ENCODE measurements at regions not wholly inside any gene's neighbourhood (a gene's known extent, or its start where the extent isn't known, plus 50 kb on each side); places are given as distances from the start of the nearest gene placed in this dataset.
"Not testable (repeated sequence)": the region's sequence is repeated elsewhere in the genome, so short reads cannot be mapped to it uniquely, and the experiment has no call there.

DNA sequence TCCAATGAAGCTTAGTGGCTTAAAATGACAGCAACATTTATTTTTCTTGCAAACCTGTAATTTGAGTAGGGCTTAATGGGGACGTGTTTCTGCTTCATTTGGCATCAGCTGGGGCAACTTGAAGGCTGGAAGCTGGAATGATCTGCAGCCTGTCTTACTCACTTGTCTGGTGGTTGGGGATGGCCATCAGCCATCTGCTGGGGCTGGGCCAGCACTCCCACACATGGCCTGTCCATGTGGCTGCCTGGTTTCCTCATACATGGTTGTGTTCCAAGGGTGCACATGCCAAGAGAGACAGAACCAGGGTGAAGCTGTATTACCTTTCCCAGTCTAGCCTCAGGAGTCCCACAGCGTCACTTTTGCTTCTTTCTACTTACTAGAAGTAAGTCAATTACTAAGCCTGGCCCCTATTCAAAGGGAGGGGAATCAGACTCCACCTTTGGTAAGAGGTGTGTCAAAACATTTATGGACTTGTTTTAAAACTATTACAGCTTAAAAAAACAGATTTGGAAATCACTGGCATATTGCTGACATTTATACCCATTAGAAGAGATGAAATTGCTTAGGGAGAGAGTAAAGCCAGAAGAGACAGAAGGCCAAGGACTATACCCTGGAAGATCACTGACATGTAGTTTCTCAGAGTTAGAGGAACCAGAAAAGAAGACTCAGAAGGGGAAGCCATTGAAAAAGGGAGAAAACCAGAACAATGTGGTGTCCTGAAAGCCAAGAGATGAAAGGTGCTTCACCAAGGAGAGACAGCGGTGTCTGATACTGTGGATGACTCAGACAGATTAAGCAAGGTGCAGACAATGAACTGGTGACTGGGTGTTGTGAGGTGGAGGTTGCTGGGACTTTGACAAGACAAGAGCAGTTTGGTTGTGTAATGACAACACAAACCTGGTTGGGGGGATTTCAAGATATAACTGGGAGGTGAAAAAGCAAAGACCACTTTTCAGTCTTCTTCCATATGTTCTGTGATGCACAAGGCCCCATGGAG, 345.2 kb downstream of the GJA1 start:
- H3K27ac Mint-ChIP-seq = no peak overlapping the region
- H3K36me3 Mint-ChIP-seq (ENCODE audit: low read depth) = no peaks in the 10 kb centered on the region
- H3K9me3 Mint-ChIP-seq = no peaks in the 10 kb centered on the region
- no peak overlapping the region for H3K4me3 Mint-ChIP-seq
- H3K27me3 Mint-ChIP-seq = no peaks in the 10 kb centered on the region
- H3K4me1 Mint-ChIP-seq (ENCODE audit: low read depth) = no peaks in the 10 kb centered on the region

DNA sequence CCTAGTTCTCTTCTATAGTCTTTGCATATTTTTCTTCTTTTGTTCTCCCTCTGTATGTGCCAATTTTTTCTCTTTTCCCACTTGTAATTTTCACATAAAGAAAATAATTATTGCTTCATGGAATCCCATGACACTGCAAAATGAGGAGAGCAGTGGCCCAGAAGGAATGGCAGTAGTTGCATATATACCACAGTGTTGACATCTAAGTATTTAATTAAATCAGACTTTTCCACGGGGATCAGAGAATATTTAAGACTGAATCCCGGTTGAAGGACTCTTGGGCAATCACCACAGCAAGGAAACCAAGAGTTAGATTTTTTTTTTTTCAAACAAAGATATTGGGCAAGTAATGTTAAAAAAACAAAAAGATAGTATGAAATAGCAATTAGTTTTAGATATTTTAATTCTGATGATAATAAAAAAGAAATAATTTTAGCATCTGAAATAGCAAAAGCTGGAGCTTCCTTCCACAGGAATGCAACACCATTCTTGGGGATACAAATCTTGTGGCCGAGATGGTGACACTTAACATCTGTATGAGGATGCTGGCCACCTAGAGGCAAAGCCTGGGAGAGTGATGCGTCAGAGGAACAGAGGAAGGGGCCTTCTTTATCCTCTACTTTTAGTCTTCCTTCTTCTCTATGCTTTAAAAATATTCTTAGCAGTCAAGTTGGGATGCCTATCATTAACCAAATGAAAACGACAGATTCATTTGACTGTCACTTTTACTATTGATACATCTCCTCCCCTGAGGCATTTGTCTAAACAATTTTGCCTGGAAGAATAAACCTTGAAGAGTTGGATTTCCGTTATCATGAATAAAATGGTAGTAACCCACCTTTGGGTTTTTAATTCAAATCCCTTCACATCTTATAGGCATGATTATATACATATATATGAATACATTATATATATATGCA, 356.2 kb downstream of the GJA1 start:
- no peaks in the 10 kb centered on the region for H3K4me1 Mint-ChIP-seq (ENCODE audit: low read depth)
- no peaks in the 10 kb centered on the region for H3K27me3 Mint-ChIP-seq
- H3K36me3 Mint-ChIP-seq (ENCODE audit: low read depth) = no peaks in the 10 kb centered on the region
- no peak overlapping the region for H3K27ac Mint-ChIP-seq
- H3K9me3 Mint-ChIP-seq = no peaks in the 10 kb centered on the region
- H3K4me3 Mint-ChIP-seq = no peak overlapping the region

DNA sequence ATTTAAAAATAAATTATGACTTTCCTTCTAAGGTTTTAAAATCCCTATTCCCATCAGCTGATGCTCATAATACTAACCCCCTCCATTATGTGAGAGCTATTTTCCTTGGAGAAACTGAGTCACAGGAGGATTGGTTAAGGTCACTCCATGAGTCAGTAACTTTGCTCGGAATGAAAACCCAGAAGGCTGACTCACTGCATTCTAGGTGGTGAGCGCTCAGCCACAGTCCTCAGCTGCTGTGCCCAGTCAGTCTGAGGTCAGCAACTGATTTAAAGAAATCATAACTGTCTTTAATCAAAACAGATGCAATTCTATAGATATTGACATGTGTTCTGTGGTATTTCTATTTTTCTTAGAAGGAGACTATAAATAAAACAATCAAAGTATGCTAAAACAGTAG, 359.2 kb downstream of the GJA1 start:
- Mint-ChIP-seq H3K36me3 (ENCODE audit: low read depth) (no peaks in the 10 kb centered on the region), H3K4me1 (ENCODE audit: low read depth) (no peaks in the 10 kb centered on the region), H3K27me3 (no peaks in the 10 kb centered on the region), H3K27ac (no peak overlapping the region), H3K9me3 (peaks cover 7% of the 10 kb centered on the region), H3K4me3 (no peak overlapping the region)

DNA sequence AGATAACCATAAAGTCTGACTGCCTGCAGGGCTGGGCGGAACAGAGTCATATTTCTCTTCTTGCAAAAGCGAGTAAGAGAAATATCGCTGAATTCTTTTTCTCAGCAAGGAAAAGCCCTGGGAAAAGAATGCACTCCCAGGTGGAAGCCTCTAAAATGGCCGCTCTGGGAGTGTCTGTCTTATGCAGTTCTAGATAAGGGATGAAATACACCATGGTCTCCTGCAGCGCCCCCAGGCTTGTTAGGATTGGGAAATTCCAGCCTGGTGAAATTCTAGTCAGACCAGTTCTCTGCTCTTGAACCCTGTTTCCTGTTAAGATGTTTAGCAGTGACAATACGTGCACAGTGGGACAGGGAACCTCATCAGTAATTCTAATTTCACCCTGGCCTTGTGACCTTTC, 362.2 kb downstream of the GJA1 start:
- not testable (repeated sequence) for H3K27me3 Mint-ChIP-seq; H3K4me1 Mint-ChIP-seq (ENCODE audit: low read depth); H3K27ac Mint-ChIP-seq; H3K4me3 Mint-ChIP-seq; H3K36me3 Mint-ChIP-seq (ENCODE audit: low read depth)
- peaks cover 24% of the 10 kb centered on the region for H3K9me3 Mint-ChIP-seq

DNA sequence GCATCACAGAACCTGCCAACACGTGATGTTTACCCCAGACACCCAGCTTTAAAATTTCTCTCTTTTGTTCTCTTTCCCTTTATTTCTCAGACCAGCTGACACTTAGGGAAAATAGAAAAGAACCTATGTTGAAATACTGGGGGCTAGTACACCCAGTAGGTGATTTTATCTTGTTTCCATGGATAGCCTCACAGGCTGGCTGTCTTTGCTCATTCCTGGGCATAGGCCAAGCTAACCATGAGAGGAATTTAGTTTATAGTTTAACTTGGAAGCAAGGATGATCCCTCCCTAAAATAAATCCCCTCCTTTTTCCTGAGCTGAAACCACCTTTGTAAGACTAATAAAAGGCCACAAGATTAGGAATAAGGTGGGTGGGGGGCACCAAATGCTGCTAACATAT, 362.7 kb downstream of the GJA1 start:
- H3K27me3 Mint-ChIP-seq, H3K27ac Mint-ChIP-seq: not testable (repeated sequence)

DNA sequence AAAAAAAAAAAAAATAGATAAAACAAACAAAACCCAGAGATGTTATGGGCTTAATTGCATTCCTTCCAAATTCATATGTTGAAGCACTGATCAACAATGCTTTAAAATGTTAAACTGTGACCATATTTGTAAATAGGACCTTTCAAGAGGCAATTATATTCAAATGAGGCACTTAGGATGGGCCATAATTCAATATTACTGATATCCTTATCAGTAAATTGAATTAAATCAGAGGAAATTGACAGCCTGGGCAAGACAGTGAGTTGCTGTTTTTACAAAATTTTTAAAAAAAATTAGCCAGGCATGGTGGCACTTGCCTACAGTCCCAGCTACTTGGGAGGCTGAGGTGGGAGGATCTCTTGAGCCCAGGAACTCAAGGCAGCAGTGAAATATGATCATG, 364.1 kb downstream of the GJA1 start:
- Mint-ChIP-seq H3K4me3 (no peak overlapping the region), H3K27me3 (no peaks in the 10 kb centered on the region), H3K4me1 (ENCODE audit: low read depth) (no peaks in the 10 kb centered on the region), H3K27ac (no peak overlapping the region), H3K9me3 (peaks cover 32% of the 10 kb centered on the region), H3K36me3 (ENCODE audit: low read depth) (no peaks in the 10 kb centered on the region)

More for the DNA sequence above, 362.7 kb downstream of the GJA1 start:
- peaks cover 28% of the 10 kb centered on the region for H3K9me3 Mint-ChIP-seq
- not testable (repeated sequence) for H3K4me3 Mint-ChIP-seq; H3K36me3 Mint-ChIP-seq (ENCODE audit: low read depth); H3K4me1 Mint-ChIP-seq (ENCODE audit: low read depth)

DNA sequence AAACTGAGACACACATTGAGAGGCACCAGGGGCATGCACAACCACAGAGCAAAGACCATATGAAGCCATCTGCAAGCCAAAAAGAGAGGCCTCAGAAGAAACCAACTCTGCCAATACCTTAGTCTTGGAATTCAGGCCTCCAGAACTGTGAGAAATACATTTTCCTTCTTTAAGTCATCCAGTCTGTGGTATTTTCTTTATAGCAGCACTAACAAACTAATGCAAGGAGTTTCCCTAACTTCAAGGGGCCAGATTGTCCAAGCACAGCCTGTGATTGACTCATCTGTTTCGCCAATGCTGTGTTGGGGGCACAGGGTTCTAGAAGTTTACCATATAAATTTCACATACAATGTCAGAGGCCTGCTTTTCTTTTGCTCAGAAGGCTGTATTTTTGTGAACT, 364.6 kb downstream of the GJA1 start:
- H3K36me3 Mint-ChIP-seq (ENCODE audit: low read depth) = no peaks in the 10 kb centered on the region
- no peaks in the 10 kb centered on the region for H3K4me1 Mint-ChIP-seq (ENCODE audit: low read depth)
- H3K27ac Mint-ChIP-seq = no peak overlapping the region
- H3K4me3 Mint-ChIP-seq = no peak overlapping the region
- no peaks in the 10 kb centered on the region for H3K27me3 Mint-ChIP-seq
- peaks cover 32% of the 10 kb centered on the region for H3K9me3 Mint-ChIP-seq

DNA sequence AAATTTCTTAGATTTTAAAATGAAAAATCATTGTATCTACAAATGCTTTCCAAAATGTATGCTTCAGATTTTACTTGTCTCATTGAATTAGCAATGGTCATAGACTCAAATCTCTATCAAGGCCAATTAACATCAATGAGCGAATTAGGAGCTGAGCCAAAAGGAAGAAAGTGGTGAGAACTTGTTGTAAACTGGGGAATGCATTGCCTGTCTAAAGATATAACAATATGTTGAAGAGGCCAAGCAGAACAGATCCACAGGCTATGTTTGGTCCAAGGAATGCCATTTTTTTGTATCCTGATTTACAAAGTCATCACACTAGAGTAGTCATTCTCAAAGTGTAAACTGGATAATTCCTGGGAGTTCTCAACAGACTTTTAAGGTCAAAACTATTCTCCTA, 370.7 kb downstream of the GJA1 start:
- H3K4me3 Mint-ChIP-seq = no peak overlapping the region
- no peaks in the 10 kb centered on the region for H3K27me3 Mint-ChIP-seq
- H3K9me3 Mint-ChIP-seq = peaks cover 16% of the 10 kb centered on the region
- no peaks in the 10 kb centered on the region for H3K4me1 Mint-ChIP-seq (ENCODE audit: low read depth)
- no peaks in the 10 kb centered on the region for H3K36me3 Mint-ChIP-seq (ENCODE audit: low read depth)
- H3K27ac Mint-ChIP-seq = no peak overlapping the region

DNA sequence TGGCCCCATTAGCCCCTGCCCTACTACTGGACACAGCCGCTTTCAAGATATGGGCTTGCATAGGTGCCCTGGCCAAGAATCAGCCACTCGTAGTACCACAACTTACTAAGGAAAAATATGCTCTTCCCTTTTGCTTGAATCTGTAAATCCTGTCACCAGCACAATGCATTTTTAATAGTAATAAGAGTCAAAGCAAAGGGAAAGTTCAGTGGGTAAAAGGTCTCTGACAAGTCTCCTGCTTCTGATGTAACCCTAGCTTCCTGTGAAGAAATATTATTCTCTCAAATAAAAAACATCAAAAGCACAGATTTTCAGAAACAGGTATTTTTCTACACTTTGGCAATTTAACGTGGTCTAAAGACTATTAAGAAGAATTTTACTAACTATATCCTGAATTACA, 373.8 kb downstream of the GJA1 start:
- Mint-ChIP-seq H3K27me3 (no peaks in the 10 kb centered on the region), H3K9me3 (no peaks in the 10 kb centered on the region), H3K27ac (no peak overlapping the region), H3K4me1 (ENCODE audit: low read depth) (no peaks in the 10 kb centered on the region), H3K36me3 (ENCODE audit: low read depth) (no peaks in the 10 kb centered on the region), H3K4me3 (no peak overlapping the region)

DNA sequence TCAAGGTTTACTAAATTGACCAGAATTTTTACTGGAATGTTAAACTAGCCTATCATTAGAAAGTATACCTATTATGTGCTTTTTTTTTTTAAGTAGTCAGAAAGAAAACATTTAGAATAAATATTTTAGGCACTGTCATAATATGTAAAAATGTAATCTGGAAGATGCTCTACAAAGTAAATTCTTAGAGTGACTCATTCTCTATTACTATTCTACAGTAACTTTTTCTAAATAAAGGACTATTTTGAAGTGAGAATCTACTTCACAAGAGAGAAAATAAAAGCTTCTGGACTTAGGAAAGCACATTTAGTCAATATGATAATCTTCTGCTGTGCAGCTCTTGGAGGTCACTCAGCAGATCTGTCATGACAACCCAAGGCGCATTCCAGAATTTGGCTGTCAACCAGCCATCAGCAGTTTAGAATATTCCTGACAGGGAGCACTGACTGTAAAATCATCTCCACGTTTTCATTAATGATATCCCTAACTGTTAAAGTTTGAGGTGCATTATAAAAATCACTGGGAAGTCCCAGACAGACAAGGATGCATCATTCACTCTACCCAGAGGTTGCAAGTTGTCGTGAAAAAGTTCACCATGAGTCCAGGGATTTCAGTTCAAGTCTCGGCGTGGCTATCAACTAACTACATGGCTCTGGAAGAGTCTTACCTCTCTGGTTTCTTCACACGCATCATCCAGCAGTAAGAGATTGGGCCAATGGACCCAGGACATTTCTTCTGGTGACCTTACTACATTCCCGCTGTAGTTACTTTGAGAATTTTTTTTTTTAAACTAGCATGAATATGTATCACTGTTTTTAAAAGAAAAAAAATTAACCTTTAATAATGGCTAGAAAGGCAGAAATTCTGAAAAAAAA, 374.9 kb downstream of the GJA1 start:
- H3K4me3 Mint-ChIP-seq = no peak overlapping the region
- H3K27ac Mint-ChIP-seq = no peak overlapping the region
- H3K36me3 Mint-ChIP-seq (ENCODE audit: low read depth) = no peaks in the 10 kb centered on the region
- no peaks in the 10 kb centered on the region for H3K4me1 Mint-ChIP-seq (ENCODE audit: low read depth)
- no peaks in the 10 kb centered on the region for H3K27me3 Mint-ChIP-seq
- H3K9me3 Mint-ChIP-seq = no peaks in the 10 kb centered on the region

DNA sequence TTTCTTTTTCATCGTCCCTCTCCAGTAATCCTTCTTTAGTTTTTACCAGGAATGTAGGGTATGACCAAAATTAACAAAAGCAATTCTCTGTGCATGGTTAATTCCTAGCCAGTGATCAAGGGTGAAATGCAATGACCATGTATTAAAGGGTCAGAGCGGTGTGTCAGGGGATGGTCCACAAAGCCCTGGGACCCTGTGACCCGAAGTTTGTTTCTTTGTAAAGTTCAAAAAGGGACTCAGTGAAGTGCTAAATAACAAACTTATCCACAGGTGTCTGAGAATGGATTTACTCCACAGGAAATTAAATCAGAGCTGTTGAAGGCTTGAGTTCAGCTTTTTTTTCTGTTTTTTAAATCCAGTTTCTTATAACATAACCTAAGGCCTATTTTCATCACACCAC, 375.7 kb downstream of the GJA1 start:
- no peaks in the 10 kb centered on the region for H3K9me3 Mint-ChIP-seq
- H3K27ac Mint-ChIP-seq = no peak overlapping the region
- no peaks in the 10 kb centered on the region for H3K27me3 Mint-ChIP-seq
- no peaks in the 10 kb centered on the region for H3K36me3 Mint-ChIP-seq (ENCODE audit: low read depth)
- H3K4me1 Mint-ChIP-seq (ENCODE audit: low read depth) = no peaks in the 10 kb centered on the region
- H3K4me3 Mint-ChIP-seq = no peak overlapping the region

DNA sequence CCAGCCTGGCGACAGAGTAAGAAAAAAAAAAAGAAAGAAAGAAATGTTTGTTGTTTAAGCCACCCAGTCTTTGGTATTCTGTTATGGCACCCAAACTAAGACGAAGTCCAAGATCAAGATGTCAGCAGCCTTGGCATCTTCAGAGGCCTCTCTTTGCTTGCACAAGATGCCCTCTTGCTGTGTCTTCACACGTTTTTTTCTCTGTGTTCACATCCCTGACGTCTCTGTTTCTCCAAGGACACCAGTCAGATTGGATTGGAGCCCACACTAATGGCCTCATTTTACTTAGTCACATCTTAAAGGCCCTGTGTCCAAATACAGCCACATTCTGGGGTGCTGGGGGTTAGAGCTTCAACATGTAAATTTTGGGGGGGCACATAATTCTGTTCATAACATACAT, 380.9 kb downstream of the GJA1 start:
- H3K4me1 Mint-ChIP-seq (ENCODE audit: low read depth) = no peaks in the 10 kb centered on the region
- no peaks in the 10 kb centered on the region for H3K27me3 Mint-ChIP-seq
- H3K36me3 Mint-ChIP-seq (ENCODE audit: low read depth) = no peaks in the 10 kb centered on the region
- no peak overlapping the region for H3K4me3 Mint-ChIP-seq
- H3K9me3 Mint-ChIP-seq = peaks cover 15% of the 10 kb centered on the region
- H3K27ac Mint-ChIP-seq = no peak overlapping the region

DNA sequence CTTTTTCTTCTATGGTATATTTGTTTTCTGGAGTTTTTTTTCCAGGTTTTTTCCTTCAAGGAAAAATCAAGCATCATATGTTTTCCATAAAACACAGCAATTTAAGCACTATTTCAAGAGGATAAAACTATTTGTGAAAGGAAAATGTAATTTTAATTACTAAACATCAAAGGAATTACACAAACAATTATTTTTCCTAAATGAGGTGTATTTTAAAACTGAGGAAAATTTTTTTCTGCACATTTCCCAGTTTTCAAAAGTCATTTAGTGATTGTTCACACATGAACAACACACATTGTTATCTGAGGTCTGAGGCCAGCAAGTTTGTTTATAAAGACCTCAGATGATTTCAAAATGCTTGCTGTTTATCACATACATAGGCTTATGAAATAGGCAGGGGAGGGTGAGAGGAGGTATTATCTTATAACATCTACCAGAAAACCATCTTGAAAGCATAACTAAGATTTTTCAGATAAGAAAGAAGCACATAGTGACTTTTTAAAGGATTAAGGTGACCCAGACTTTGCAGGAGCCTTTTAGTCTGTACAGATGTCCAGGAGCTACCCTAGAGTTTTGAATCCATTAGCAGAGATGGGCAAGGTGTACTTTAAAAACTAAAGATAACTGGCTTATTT, 381.6 kb downstream of the GJA1 start:
- Mint-ChIP-seq H3K36me3 (ENCODE audit: low read depth) (no peaks in the 10 kb centered on the region), H3K4me3 (no peak overlapping the region), H3K9me3 (peaks cover 15% of the 10 kb centered on the region), H3K27me3 (no peaks in the 10 kb centered on the region), H3K27ac (no peak overlapping the region), H3K4me1 (ENCODE audit: low read depth) (no peaks in the 10 kb centered on the region)

DNA sequence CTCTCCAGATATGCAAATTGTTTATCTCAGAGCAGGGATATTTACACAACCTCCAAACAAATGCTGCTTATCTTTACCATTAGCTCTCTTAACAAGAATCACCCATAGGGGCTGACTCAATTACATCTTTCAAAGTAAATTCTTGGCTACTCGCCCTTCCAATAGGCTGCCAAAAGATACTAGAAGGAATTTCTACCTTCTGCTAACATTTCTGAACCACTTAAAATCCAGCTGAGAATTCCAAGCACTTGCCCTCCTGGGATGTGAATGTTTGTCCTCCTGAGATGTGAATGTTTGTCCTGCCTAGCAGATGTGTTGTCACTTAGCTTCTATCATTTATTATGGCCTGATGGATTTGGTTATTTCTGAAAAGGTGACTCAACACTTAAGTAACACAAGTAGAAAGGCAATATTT, 388.0 kb downstream of the GJA1 start:
- no peaks in the 10 kb centered on the region for H3K36me3 Mint-ChIP-seq (ENCODE audit: low read depth)
- H3K4me1 Mint-ChIP-seq (ENCODE audit: low read depth) = no peaks in the 10 kb centered on the region
- no peaks in the 10 kb centered on the region for H3K27me3 Mint-ChIP-seq
- H3K9me3 Mint-ChIP-seq = peaks cover 25% of the 10 kb centered on the region
- H3K27ac Mint-ChIP-seq = no peak overlapping the region
- no peak overlapping the region for H3K4me3 Mint-ChIP-seq

Measured in stimulated activated naive CD8-positive, alpha-beta T cell treated with anti-CD3 and anti-CD28 coated beads, Interleukin-15, Interleukin-2, amounts not matched to agents 100 ng/mL and 50 ng/mL, for 24 hours (primary cell).